SJSA1 (cell line): ENCODE measurements at regions not wholly inside any gene's neighbourhood (a gene's known extent, or its start where the extent isn't known, plus 50 kb on each side); places are given as distances from the start of the nearest gene placed in this dataset.
"Not testable (repeated sequence)": the region's sequence is repeated elsewhere in the genome, so short reads cannot be mapped to it uniquely, and the experiment has no call there.

Experiments used
- DNase-seq, 2 experiments: peaks; one replicate each; pipeline ENCODE4 v3.0.0-alpha.2; 2015 to 2020; ENCODE audit warnings: low spot score in 2 of 2, low read depth in 1 of 2
- H3K27ac ChIP-seq: fragments of 250-450 bp; sonication (Bioruptor Pico); 2 replicates; pipeline ENCODE4 v1.5.1; 2020; ENCODE audit warnings: mild to moderate bottlenecking, moderate library complexity
- H3K27me3 ChIP-seq: fragments of 250-450 bp; sonication (Bioruptor Pico); replicated peaks from 2 replicates; pipeline ENCODE4 v1.5.1; 2020; ENCODE audit warnings: mild to moderate bottlenecking, moderate library complexity
- H3K36me3 ChIP-seq: fragments of 250-450 bp; sonication (Bioruptor Pico); 2 replicates; pipeline ENCODE4 v1.5.1; 2020; ENCODE audit warnings: mild to moderate bottlenecking
- H3K4me1 ChIP-seq: fragments of 250-450 bp; sonication (Bioruptor Pico); replicated peaks from 2 replicates; pipeline ENCODE4 v1.6.1; 2021; ENCODE audit warnings: mild to moderate bottlenecking
- H3K4me3 ChIP-seq: fragments of 250-450 bp; sonication (Bioruptor Pico); 2 replicates; pipeline ENCODE4 v1.5.1; 2020; ENCODE audit warnings: mild to moderate bottlenecking
- H3K9me3 ChIP-seq: fragments of 250-450 bp; sonication (Bioruptor Pico); replicated peaks from 2 replicates; pipeline ENCODE4 v1.5.1; 2020; ENCODE audit warnings: mild to moderate bottlenecking

- no peaks in the 10 kb centered on the region for H3K27me3 ChIP-seq
- H3K36me3 ChIP-seq, result no peaks in the 10 kb centered on the region
- H3K4me3 ChIP-seq, result no peak overlapping the region
- H3K9me3 ChIP-seq, result no peaks in the 10 kb centered on the region
- H3K27ac ChIP-seq, result no peak overlapping the region
- no peaks in the 10 kb centered on the region for H3K4me1 ChIP-seq
- DNase-seq, result no peak
Observed at GRCh38 chr19:28443361-28443760, 769.6 kb downstream of the UQCRFS1 start.

- no peak for DNase-seq
- no peak overlapping the region for H3K27ac ChIP-seq
- no peaks in the 10 kb centered on the region for H3K9me3 ChIP-seq
Observed at GRCh38 chr19:28437390-28438346, 775.3 kb downstream of the UQCRFS1 start.

GRCh38 chr19:28436320-28436719 lies 776.6 kb downstream of the UQCRFS1 start:
- Histone ChIP-seq H3K9me3 (no peaks in the 10 kb centered on the region), H3K27ac (no peak overlapping the region), H3K4me3 (no peak overlapping the region), H3K36me3 (no peaks in the 10 kb centered on the region), H3K4me1 (peaks cover 31% of the 10 kb centered on the region), H3K27me3 (no peaks in the 10 kb centered on the region)
- no peak for DNase-seq

More at GRCh38 chr19:28437390-28438346, 775.3 kb downstream of the UQCRFS1 start:
- H3K4me1 ChIP-seq, result peaks cover 27% of the 10 kb centered on the region
- no peak overlapping the region for H3K4me3 ChIP-seq
- H3K27me3 ChIP-seq, result no peaks in the 10 kb centered on the region
- H3K36me3 ChIP-seq, result no peaks in the 10 kb centered on the region

GRCh38 chr19:28435551-28436271 lies 777.2 kb downstream of the UQCRFS1 start:
- peak overlapping the region; percentile 78 for H3K27ac ChIP-seq
- peaks cover 31% of the 10 kb centered on the region for H3K4me1 ChIP-seq
- no peaks in the 10 kb centered on the region for H3K36me3 ChIP-seq
- no peaks in the 10 kb centered on the region for H3K27me3 ChIP-seq
- no peak overlapping the region for H3K4me3 ChIP-seq
- DNase-seq, result no peak
- H3K9me3 ChIP-seq, result no peaks in the 10 kb centered on the region

- H3K4me3 ChIP-seq, H3K9me3 ChIP-seq, H3K27me3 ChIP-seq, H3K36me3 ChIP-seq: not testable (repeated sequence)
- Histone ChIP-seq H3K27ac (peak overlapping the region; percentile 78), H3K4me1 (peaks cover 31% of the 10 kb centered on the region)
- DNase-seq, result peak; percentile 7 to 52
Observed at GRCh38 chr19:28434794-28435193, 778.2 kb downstream of the UQCRFS1 start.

GRCh38 chr19:28434365-28434764 lies 778.6 kb downstream of the UQCRFS1 start:
- Histone ChIP-seq H3K27ac (peak overlapping the region; percentile 78; the same call in 1 of the 2 replicates), H3K4me1 (peaks cover 31% of the 10 kb centered on the region)
- not testable (repeated sequence) for DNase-seq, H3K36me3 ChIP-seq, H3K9me3 ChIP-seq, H3K4me3 ChIP-seq, H3K27me3 ChIP-seq

- H3K27ac ChIP-seq, H3K36me3 ChIP-seq, H3K4me3 ChIP-seq, H3K27me3 ChIP-seq, H3K9me3 ChIP-seq: not testable (repeated sequence)
- H3K4me1 ChIP-seq, result peaks cover 31% of the 10 kb centered on the region
- peak; percentile 38 to 57 for DNase-seq
Observed at GRCh38 chr19:28433166-28433565, 779.8 kb downstream of the UQCRFS1 start.

- Histone ChIP-seq H3K27me3 (no peaks in the 10 kb centered on the region), H3K4me3 (no peak overlapping the region), H3K27ac (no peak overlapping the region), H3K4me1 (peaks cover 44% of the 10 kb centered on the region), H3K36me3 (no peaks in the 10 kb centered on the region), H3K9me3 (no peaks in the 10 kb centered on the region)
- DNase-seq, result no peak
Observed at GRCh38 chr19:28430214-28430613, 782.7 kb downstream of the UQCRFS1 start.

- no peaks in the 10 kb centered on the region for H3K27me3 ChIP-seq
- H3K4me3 ChIP-seq, result no peak overlapping the region
- H3K9me3 ChIP-seq, result no peaks in the 10 kb centered on the region
- H3K36me3 ChIP-seq, result no peaks in the 10 kb centered on the region
- DNase-seq, result no peak
- peaks cover 44% of the 10 kb centered on the region for H3K4me1 ChIP-seq
- H3K27ac ChIP-seq, result no peak overlapping the region
Observed at GRCh38 chr19:28429356-28429755, 783.6 kb downstream of the UQCRFS1 start.

GRCh38 chr19:28428663-28429348 lies 784.1 kb downstream of the UQCRFS1 start:
- no peaks in the 10 kb centered on the region for H3K36me3 ChIP-seq
- no peak overlapping the region for H3K4me3 ChIP-seq
- H3K9me3 ChIP-seq, result no peaks in the 10 kb centered on the region
- no peak for DNase-seq
- no peak overlapping the region for H3K27ac ChIP-seq
- H3K27me3 ChIP-seq, result no peaks in the 10 kb centered on the region
- H3K4me1 ChIP-seq, result peaks cover 48% of the 10 kb centered on the region

GRCh38 chr19:28427376-28428083 lies 785.4 kb downstream of the UQCRFS1 start:
- Histone ChIP-seq H3K9me3 (no peaks in the 10 kb centered on the region), H3K36me3 (no peaks in the 10 kb centered on the region), H3K27ac (peak overlapping the region; percentile 43; the same call in 1 of the 2 replicates), H3K4me3 (no peak overlapping the region), H3K27me3 (no peaks in the 10 kb centered on the region), H3K4me1 (peaks cover 46% of the 10 kb centered on the region)
- DNase-seq, result no peak

GRCh38 chr19:28426730-28427225 lies 786.2 kb downstream of the UQCRFS1 start:
- peaks cover 43% of the 10 kb centered on the region for H3K4me1 ChIP-seq
- H3K27ac ChIP-seq, result peak overlapping the region; percentile 43; the same call in 1 of the 2 replicates
- no peaks in the 10 kb centered on the region for H3K9me3 ChIP-seq
- H3K36me3 ChIP-seq, result no peaks in the 10 kb centered on the region
- no peaks in the 10 kb centered on the region for H3K27me3 ChIP-seq
- DNase-seq, result peak; percentile 30 to 68
- no peak overlapping the region for H3K4me3 ChIP-seq
